ENCODE measurements at regions not wholly inside any gene's neighbourhood (a gene's known extent, or its start where the extent isn't known, plus 50 kb on each side); places are given as distances from the start of the nearest gene placed in this dataset.

DNA sequence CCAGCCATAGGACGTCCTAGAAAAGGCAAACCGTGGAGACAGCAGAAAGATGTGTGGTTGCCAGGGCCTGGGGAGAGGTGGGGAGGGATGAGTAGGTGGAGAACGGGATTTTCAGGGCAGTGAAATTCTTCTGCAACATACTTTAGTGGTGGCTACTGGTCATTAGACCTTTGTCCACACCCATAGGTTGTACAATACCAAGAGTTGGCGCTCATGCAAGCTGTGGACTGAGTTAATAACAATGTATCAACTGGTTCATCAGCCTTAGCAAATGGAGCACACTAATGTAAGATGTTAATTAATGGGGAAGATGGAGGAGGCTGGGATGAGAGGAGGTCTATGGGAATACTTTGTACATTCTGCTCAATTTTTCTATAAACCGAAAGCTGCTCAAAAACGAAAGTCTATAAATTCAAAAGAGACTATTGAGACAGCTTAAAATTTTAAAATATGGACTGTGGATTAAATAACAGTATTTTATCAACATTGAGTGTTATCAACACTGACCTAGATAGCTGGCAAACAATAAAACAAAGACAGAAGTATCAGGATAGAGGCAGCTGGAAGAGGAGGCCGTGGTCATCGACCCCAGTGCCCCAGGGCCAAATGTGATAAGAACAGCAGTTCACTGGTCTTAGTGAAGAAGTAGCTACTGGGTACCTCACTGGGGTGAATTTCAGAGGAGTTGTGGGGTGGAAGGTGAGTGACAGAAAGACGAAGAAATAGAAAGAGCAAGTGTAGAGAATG is 90.9 kb downstream of the SYNE3 start:
- DNase-seq (ENCODE audit: low spot score in 2 of 2), result no peak
- WGBS, 2 donors, result 84 to 85% methylated on average over 9 of the region's 9 CpGs
- TF ChIP-seq, protein P1, sequence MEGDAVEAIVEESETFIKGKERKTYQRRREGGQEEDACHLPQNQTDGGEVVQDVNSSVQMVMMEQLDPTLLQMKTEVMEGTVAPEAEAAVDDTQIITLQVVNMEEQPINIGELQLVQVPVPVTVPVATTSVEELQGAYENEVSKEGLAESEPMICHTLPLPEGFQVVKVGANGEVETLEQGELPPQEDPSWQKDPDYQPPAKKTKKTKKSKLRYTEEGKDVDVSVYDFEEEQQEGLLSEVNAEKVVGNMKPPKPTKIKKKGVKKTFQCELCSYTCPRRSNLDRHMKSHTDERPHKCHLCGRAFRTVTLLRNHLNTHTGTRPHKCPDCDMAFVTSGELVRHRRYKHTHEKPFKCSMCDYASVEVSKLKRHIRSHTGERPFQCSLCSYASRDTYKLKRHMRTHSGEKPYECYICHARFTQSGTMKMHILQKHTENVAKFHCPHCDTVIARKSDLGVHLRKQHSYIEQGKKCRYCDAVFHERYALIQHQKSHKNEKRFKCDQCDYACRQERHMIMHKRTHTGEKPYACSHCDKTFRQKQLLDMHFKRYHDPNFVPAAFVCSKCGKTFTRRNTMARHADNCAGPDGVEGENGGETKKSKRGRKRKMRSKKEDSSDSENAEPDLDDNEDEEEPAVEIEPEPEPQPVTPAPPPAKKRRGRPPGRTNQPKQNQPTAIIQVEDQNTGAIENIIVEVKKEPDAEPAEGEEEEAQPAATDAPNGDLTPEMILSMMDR (IDR thresholded peaks at IDR 0.05), result no peak
- TF ChIP-seq POLR2A (IDR thresholded peaks at IDR 0.05) (no peak), EP300 (IDR thresholded peaks at IDR 0.05) (no peak)

DNA sequence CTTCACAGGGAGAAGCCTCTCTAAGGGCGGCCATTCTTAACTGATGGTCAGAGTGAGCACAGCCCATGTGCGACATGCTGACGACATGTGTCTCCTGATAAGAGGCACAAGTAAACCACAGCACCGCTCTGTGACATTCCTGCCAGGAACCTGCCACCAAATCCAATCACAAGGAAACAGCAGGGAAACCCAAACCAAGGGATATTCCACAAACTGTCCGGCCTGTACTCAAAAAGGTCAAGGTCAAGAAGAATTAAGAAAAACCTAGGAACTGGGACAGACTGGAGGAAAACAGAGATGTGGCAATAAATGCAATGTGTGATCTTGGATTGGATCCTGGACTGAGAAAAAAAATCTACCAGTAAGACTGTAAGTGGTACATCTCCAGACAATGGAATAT is 91.9 kb downstream of the SYNE3 start:
- no peak overlapping the region for H3K27ac ChIP-seq

More for the DNA sequence above, 90.9 kb downstream of the SYNE3 start:
- Histone ChIP-seq H3K9me3 (no peaks in the 10 kb centered on the region), H3K4me1 (peaks cover 0 to 21% (median 0%) of the 10 kb centered on the region in 4 donors), H3K4me3 (no peak overlapping the region), H3K27ac (no peak overlapping the region), H3K27me3 (no peaks in the 10 kb centered on the region), H3K36me3 (peaks cover 0 to 79% (median 6%) of the 10 kb centered on the region in 3 donors)

DNA sequence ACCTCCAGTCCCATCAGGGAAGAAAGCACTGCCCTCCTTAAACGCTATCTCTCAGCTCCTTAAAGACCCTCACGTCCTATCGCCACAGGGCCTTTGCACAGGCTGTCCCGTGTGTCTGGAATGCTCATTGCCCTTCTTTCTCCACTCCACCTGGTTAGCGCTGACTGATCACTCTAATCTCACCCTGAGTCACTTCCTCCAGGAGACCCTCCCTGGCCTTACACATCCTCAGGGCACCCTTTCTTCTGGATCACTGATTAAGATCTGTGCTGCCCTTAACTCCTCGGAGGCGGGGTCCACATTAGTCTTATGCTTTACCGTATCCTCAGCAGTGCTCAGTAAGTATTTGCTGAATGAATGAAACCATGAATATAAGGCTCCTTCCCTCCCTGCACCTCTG is 94.7 kb downstream of the SYNE3 start:
- no peaks in the 10 kb centered on the region for H3K27me3 ChIP-seq
- H3K36me3 ChIP-seq, result peaks cover 0 to 82% (median 14%) of the 10 kb centered on the region in 3 donors
- H3K4me3 ChIP-seq, result no peak overlapping the region
- no peaks in the 10 kb centered on the region for H3K9me3 ChIP-seq
- no peak overlapping the region for H3K27ac ChIP-seq
- TF ChIP-seq EP300 (IDR thresholded peaks at IDR 0.05), result no peak
- peaks cover 0 to 16% (median 0%) of the 10 kb centered on the region in 4 donors for H3K4me1 ChIP-seq
- 92 to 97% methylated on average over 8 of the region's 8 CpGs for WGBS, 2 donors
- DNase-seq (ENCODE audit: low spot score in 2 of 2), result no peak

More for the DNA sequence above, 91.9 kb downstream of the SYNE3 start:
- WGBS, 2 donors, result 77 to 82% methylated on average over 5 of the region's 5 CpGs
- peak in 1 of 2 donors; percentile 59 for DNase-seq (ENCODE audit: low spot score in 2 of 2)
- TF ChIP-seq EP300 (IDR thresholded peaks at IDR 0.05) (peak in 1 of 2 donors; percentile 76), POLR2A (IDR thresholded peaks at IDR 0.05) (no peak)
- Histone ChIP-seq H3K4me3 (no peak overlapping the region), H3K9me3 (no peaks in the 10 kb centered on the region), H3K27me3 (no peaks in the 10 kb centered on the region), H3K4me1 (peaks cover 0 to 21% (median 0%) of the 10 kb centered on the region in 4 donors), H3K36me3 (peaks cover 0 to 80% (median 13%) of the 10 kb centered on the region in 3 donors)

DNA sequence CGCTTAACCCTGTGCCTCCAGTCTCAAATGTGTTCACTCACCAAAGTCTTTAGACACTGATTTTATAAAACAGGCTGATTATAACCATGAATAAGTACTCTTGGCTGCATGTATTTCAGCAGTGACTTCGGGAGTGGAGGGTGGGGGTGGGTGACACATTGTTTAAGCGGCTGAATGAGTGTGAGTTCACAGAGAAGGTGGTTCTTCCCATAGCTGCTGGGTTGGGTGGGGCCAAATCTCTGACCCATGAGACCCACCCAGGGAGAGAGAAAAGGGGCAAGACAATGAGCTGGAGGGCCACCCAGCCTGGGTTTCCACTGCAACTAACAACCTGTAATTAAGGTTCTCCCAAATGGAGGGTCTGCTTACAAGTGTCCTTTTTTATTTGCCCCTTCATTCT is 96.4 kb downstream of the SYNE3 start:
- Histone ChIP-seq H3K27me3 (no peaks in the 10 kb centered on the region), H3K4me1 (peaks cover 0 to 11% (median 0%) of the 10 kb centered on the region in 4 donors), H3K36me3 (peaks cover 0 to 91% (median 21%) of the 10 kb centered on the region in 3 donors), H3K27ac (no peak overlapping the region), H3K9me3 (no peaks in the 10 kb centered on the region), H3K4me3 (no peak overlapping the region)
- TF ChIP-seq, protein P1 (IDR thresholded peaks at IDR 0.05), result no peak
- TF ChIP-seq EP300 (IDR thresholded peaks at IDR 0.05) (no peak), POLR2A (IDR thresholded peaks at IDR 0.05) (no peak)
- no peak for DNase-seq (ENCODE audit: low spot score in 2 of 2)
- 87% methylated on average over 3 of the region's 3 CpGs for WGBS, 2 donors

DNA sequence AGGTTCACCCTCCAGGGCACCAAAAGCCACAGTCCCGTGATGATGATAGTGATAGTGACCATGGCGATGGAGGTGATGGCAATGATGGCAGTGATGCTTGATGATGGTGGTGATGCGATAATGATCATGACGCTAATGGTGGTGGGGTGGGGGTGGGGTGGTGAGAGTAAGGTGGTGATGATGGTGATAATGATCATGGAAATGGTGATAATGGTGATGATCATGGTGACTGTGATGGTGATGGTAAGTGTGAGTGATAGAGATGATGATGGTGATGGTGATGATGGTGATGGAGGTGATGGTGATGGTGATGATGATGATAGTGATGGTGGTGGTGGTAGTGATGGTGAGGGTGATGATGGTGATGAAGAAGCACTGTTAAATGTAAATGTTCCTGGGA is 96.9 kb downstream of the SYNE3 start:
- Histone ChIP-seq H3K4me1 (peaks cover 0 to 6% (median 0%) of the 10 kb centered on the region in 4 donors), H3K9me3 (no peaks in the 10 kb centered on the region), H3K36me3 (peaks cover 0 to 92% (median 21%) of the 10 kb centered on the region in 3 donors), H3K27ac (no peak overlapping the region), H3K27me3 (no peaks in the 10 kb centered on the region), H3K4me3 (no peak overlapping the region)
- DNase-seq (ENCODE audit: low spot score in 2 of 2), result no peak
- WGBS, 2 donors, result 98 to 99% methylated on average over 4 of the region's 4 CpGs
- TF ChIP-seq POLR2A (IDR thresholded peaks at IDR 0.05), result no peak
- TF ChIP-seq, protein P1 (IDR thresholded peaks at IDR 0.05), result no peak
- no peak for TF ChIP-seq EP300 (IDR thresholded peaks at IDR 0.05)

DNA sequence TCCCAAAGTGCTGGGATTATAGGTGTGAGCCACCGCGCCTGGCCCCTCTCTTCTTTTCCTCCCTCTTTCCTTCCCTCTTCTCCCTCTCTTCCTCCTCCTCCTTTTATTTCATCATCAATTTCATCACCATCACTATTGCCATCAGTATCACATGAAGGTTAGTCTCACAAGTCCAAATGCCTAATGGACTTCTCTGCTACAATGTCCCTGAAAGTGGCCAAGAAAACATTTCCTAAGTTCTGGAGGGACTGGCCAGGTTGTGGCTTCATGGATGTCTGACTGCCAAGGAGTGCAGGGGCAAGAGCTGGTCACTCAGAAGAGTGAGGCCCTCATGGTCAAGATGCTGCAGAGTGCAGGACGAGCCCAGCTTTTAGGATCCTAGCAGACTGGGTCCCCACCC is 97.6 kb downstream of the SYNE3 start:
- no peak for DNase-seq (ENCODE audit: low spot score in 2 of 2)
- no peaks in the 10 kb centered on the region for H3K27me3 ChIP-seq
- H3K36me3 ChIP-seq, result peaks cover 0 to 90% (median 21%) of the 10 kb centered on the region in 3 donors
- H3K4me1 ChIP-seq, result no peaks in the 10 kb centered on the region
- 96 to 98% methylated on average over 3 of the region's 3 CpGs for WGBS, 2 donors
- H3K9me3 ChIP-seq, result no peaks in the 10 kb centered on the region
- H3K27ac ChIP-seq, result no peak overlapping the region
- no peak overlapping the region for H3K4me3 ChIP-seq
- TF ChIP-seq POLR2A (IDR thresholded peaks at IDR 0.05) (no peak), EP300 (IDR thresholded peaks at IDR 0.05) (peak in 1 of 2 donors; percentile 43)

Data from tibial nerve (tissue), 4 donors.